Neural progenitor cell (in vitro differentiated cells): ENCODE measurements at regions not wholly inside any gene's neighbourhood (a gene's known extent, or its start where the extent isn't known, plus 50 kb on each side); places are given as distances from the start of the nearest gene placed in this dataset.

Experiments used
- DNase-seq: peaks from one replicate; pipeline ENCODE4 v3.0.0-alpha.2; 2016; ENCODE audit warnings: low spot score
- H2AFZ ChIP-seq: fragments of 200-600 bp; sonication (generic); replicated peaks from 2 replicates; pipeline ENCODE4 v1.6.1; 2016; ENCODE audit warnings: antibody characterized with exemption
- H3F3A ChIP-seq: fragments of 200-600 bp; sonication (generic); 2 replicates; pipeline ENCODE4 v1.6.1; 2016; ENCODE audit warnings: antibody characterized with exemption, low read depth
- H3K27ac ChIP-seq: fragments of 200-600 bp; sonication (generic); 2 replicates; pipeline ENCODE4 v1.5.1; 2016; ENCODE audit warnings: mild to moderate bottlenecking
- H3K27me3 ChIP-seq: fragments of 200-600 bp; sonication (generic); 2 replicates; pipeline ENCODE4 v1.6.1; 2016; ENCODE audit warnings: mild to moderate bottlenecking, moderate library complexity
- H3K36me3 ChIP-seq: fragments of 200-600 bp; sonication (generic); 2 replicates; pipeline ENCODE4 v1.5.1; 2016
- H3K4me1 ChIP-seq: fragments of 200-600 bp; sonication (generic); 2 replicates; pipeline ENCODE4 v1.6.1; 2016; ENCODE audit warnings: mixed run types
- H3K4me2 ChIP-seq: fragments of 200-600 bp; sonication (generic); 2 replicates; pipeline ENCODE4 v1.6.1; 2016
- H3K4me3 ChIP-seq: fragments of 200-600 bp; sonication (generic); 2 replicates; pipeline ENCODE4 v1.5.1; 2016
- H3K79me2 ChIP-seq: fragments of 200-600 bp; sonication (generic); 2 replicates; pipeline ENCODE4 v1.6.1; 2016; ENCODE audit warnings: low read depth
- H3K9ac ChIP-seq: fragments of 200-600 bp; sonication (generic); 2 replicates; pipeline ENCODE4 v1.6.1; 2016
- H3K9me3 ChIP-seq: fragments of 200-600 bp; sonication (generic); 2 replicates; pipeline ENCODE4 v1.5.1; 2016; ENCODE audit warnings: low read depth
- H4K20me1 ChIP-seq: fragments of 200-600 bp; sonication (generic); 2 replicates; pipeline ENCODE4 v1.6.1; 2016; ENCODE audit warnings: low read depth
- H3K27ac Mint-ChIP-seq: 3 replicates; pipeline ENCODE4 v1.8.0; 2021; ENCODE audit warnings: mixed read lengths
- H3K27me3 Mint-ChIP-seq: 2 replicates; pipeline ENCODE4 v1.8.0; 2022; ENCODE audit warnings: low read depth, mild to moderate bottlenecking, inconsistent platforms, moderate library complexity, mixed read lengths; ENCODE audit not compliant: insufficient read depth
- H3K36me3 Mint-ChIP-seq: 3 replicates; pipeline ENCODE4 v1.8.0; 2021; ENCODE audit warnings: mixed read lengths
- H3K4me1 Mint-ChIP-seq: 3 replicates; pipeline ENCODE4 v1.8.0; 2021; ENCODE audit warnings: mixed read lengths
- H3K4me3 Mint-ChIP-seq: 3 replicates; pipeline ENCODE4 v1.8.0; 2021; ENCODE audit warnings: mild to moderate bottlenecking, moderate library complexity, mixed read lengths
- H3K9me3 Mint-ChIP-seq: 3 replicates; pipeline ENCODE4 v1.8.0; 2020; ENCODE audit warnings: mixed read lengths
- EZH2 ChIP-seq: fragments of 200-600 bp; sonication (generic); IDR thresholded peaks from 2 replicates; pipeline ENCODE4 v1.6.1; 2017; ENCODE audit warnings: antibody characterized with exemption, mild to moderate bottlenecking, moderate library complexity
- EZH2phosphoT487 ChIP-seq: fragments of 200-600 bp; sonication (generic); IDR thresholded peaks from 2 replicates; pipeline ENCODE4 v1.6.1; 2017; ENCODE audit warnings: antibody characterized with exemption
- TF ChIP-seq, protein P1 (sequence below): fragments of 200-600 bp; sonication (generic); IDR thresholded peaks from 2 replicates; pipeline ENCODE4 v1.5.1; 2017; ENCODE audit warnings: antibody characterized with exemption, mild to moderate bottlenecking

DNA sequence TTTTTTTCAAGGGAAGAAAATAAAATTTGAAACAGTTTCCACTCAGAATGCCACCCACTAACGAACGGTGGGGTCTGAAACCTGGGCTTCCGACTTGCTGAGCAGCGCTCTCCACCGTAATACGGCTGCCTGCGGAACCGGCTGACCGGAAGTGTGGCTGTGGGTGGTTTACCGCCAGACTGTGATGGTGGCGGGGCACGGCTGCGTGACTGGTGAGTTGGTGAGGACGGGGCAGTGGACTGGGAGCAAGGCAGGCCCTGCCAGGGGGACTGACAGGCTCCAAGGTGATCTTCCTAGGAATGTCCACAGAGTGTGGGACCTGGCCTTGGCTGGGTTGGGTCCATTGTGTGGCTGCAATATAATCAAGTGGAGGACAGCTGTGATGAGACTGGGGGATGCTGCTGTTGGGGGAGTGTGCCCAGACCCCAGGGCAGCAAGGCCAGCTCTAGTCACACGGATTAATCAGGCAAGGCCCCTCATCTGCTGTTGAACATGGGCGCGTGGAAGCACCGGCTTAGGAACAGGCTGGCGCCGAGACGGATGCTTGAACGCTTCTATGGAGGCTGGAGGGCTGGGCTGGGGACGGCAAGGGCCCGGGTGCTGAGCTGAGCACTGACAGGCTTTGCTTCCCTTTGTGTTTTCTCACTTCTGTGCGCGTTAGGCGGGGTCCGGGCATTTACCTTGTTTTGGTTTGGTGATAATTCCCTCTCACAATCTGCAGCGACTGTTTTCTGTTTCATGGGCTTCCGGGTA lies 357.7 kb upstream of the SPRED2 start:
- Mint-ChIP-seq H3K9me3 (no peaks in the 10 kb centered on the region), H3K27ac (no peak overlapping the region), H3K4me1 (peaks cover 5% of the 10 kb centered on the region), H3K36me3 (no peaks in the 10 kb centered on the region), H3K27me3 (no peaks in the 10 kb centered on the region), H3K4me3 (no peak overlapping the region)
- Histone ChIP-seq H2AFZ (peak overlapping the region; percentile 24), H3K4me1 (peaks cover 16% of the 10 kb centered on the region), H3K4me3 (no peak overlapping the region), H3K36me3 (no peaks in the 10 kb centered on the region), H3K4me2 (no peak overlapping the region), H3K9me3 (no peaks in the 10 kb centered on the region), H3K27ac (no peak overlapping the region), H3F3A (no peaks in the 10 kb centered on the region), H3K79me2 (no peaks in the 10 kb centered on the region), H3K27me3 (no peaks in the 10 kb centered on the region), H4K20me1 (no peaks in the 10 kb centered on the region), H3K9ac (no peak overlapping the region)
- TF ChIP-seq, protein P1, sequence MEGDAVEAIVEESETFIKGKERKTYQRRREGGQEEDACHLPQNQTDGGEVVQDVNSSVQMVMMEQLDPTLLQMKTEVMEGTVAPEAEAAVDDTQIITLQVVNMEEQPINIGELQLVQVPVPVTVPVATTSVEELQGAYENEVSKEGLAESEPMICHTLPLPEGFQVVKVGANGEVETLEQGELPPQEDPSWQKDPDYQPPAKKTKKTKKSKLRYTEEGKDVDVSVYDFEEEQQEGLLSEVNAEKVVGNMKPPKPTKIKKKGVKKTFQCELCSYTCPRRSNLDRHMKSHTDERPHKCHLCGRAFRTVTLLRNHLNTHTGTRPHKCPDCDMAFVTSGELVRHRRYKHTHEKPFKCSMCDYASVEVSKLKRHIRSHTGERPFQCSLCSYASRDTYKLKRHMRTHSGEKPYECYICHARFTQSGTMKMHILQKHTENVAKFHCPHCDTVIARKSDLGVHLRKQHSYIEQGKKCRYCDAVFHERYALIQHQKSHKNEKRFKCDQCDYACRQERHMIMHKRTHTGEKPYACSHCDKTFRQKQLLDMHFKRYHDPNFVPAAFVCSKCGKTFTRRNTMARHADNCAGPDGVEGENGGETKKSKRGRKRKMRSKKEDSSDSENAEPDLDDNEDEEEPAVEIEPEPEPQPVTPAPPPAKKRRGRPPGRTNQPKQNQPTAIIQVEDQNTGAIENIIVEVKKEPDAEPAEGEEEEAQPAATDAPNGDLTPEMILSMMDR = no peak
- peak; percentile 5 for DNase-seq

DNA sequence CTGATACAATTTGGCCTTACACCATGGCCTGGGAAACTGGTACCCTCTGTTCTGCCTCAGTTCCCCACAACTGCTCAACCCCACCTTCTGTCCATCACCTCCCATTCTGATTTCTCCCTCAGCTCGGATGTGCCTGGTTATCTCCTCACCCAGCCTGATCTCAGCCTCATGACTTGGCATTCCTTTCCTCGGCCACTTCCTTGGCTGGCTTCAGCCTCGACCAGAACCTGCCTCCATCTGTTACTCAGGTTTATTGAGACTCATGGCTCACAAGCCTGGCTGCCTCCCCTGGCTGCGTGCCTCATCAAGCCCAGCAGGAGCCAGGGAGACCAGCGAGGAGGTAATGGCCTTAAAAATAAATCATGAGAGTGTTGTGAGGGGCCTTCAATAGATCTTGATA lies 356.2 kb upstream of the SPRED2 start:
- H3K4me3 ChIP-seq = no peak overlapping the region
- H3K4me1 ChIP-seq = peaks cover 16% of the 10 kb centered on the region
- no peaks in the 10 kb centered on the region for H3K27me3 Mint-ChIP-seq
- H3K27ac ChIP-seq = no peak overlapping the region
- no peaks in the 10 kb centered on the region for H3K36me3 Mint-ChIP-seq
- no peaks in the 10 kb centered on the region for H3F3A ChIP-seq
- H3K4me3 Mint-ChIP-seq = no peak overlapping the region
- H3K79me2 ChIP-seq = no peaks in the 10 kb centered on the region
- H3K9me3 Mint-ChIP-seq = no peaks in the 10 kb centered on the region
- H3K27ac Mint-ChIP-seq = no peak overlapping the region
- H3K9ac ChIP-seq = no peak overlapping the region
- peaks cover 5% of the 10 kb centered on the region for H3K4me1 Mint-ChIP-seq
- no peak for DNase-seq
- no peak overlapping the region for H3K4me2 ChIP-seq
- H3K36me3 ChIP-seq = no peaks in the 10 kb centered on the region
- H2AFZ ChIP-seq = no peak overlapping the region
- TF ChIP-seq EZH2 (no peak), EZH2phosphoT487 (no peak)
- TF ChIP-seq, protein P1 = no peak
- no peaks in the 10 kb centered on the region for H3K9me3 ChIP-seq
- H4K20me1 ChIP-seq = no peaks in the 10 kb centered on the region
- no peaks in the 10 kb centered on the region for H3K27me3 ChIP-seq

DNA sequence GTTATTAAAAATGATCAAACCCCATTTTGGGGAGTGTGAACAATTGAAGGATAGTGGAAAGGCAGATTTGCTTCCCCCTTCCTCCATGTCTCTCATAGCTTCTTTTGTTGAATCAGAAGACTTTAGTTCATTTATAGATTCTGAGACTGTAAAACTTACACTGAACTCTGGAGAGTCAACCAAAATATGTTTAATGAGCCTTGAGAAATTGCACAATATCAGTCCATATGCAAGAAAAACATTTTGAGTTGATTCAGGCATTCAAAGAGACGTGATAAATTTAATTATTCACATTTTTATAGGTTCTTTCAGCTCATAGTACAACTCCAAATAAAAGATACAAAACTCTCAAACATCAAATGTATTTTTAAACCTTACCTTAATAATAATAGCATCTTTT lies 354.4 kb upstream of the SPRED2 start:
- Mint-ChIP-seq H3K27ac (no peak overlapping the region), H3K4me3 (no peak overlapping the region)
- no peak overlapping the region for H3K9ac ChIP-seq

More for the DNA sequence above, 354.4 kb upstream of the SPRED2 start:
- no peaks in the 10 kb centered on the region for H3K36me3 Mint-ChIP-seq
- no peak for TF ChIP-seq EZH2
- TF ChIP-seq, protein P1 = no peak
- TF ChIP-seq EZH2phosphoT487 = no peak
- Histone ChIP-seq H3K9me3 (no peaks in the 10 kb centered on the region), H3F3A (no peaks in the 10 kb centered on the region), H3K79me2 (no peaks in the 10 kb centered on the region), H4K20me1 (no peaks in the 10 kb centered on the region), H2AFZ (no peak overlapping the region), H3K27me3 (no peaks in the 10 kb centered on the region), H3K4me3 (no peak overlapping the region), H3K27ac (no peak overlapping the region), H3K4me1 (peaks cover 13% of the 10 kb centered on the region), H3K4me2 (no peak overlapping the region), H3K36me3 (no peaks in the 10 kb centered on the region)
- no peak for DNase-seq
- no peaks in the 10 kb centered on the region for H3K27me3 Mint-ChIP-seq
- no peaks in the 10 kb centered on the region for H3K9me3 Mint-ChIP-seq
- peaks cover 5% of the 10 kb centered on the region for H3K4me1 Mint-ChIP-seq
